ENCODE measurements at regions not wholly inside any gene's neighbourhood (a gene's known extent, or its start where the extent isn't known, plus 50 kb on each side); places are given as distances from the start of the nearest gene placed in this dataset.

GRCh38 chr20:36104244-36104643, 50.3 kb upstream of the EPB41L1 start:
- no peak for FAIRE-seq
- DNase-seq (ENCODE audit: low spot score): no peak
